Activated naive CD4-positive, alpha-beta T cell treated with anti-CD3 and anti-CD28 coated beads, Interleukin-2, amount 50 U/mL, for 72 hours (primary cell): ENCODE measurements at regions not wholly inside any gene's neighbourhood (a gene's known extent, or its start where the extent isn't known, plus 50 kb on each side); places are given as distances from the start of the nearest gene placed in this dataset.

Experiments
- ATAC-seq, 2 donors: fragments of 150-1000 bp; cut with Tn5 transposase; 2 replicates each; pipeline ENCODE4 v1.10.0; 2021; ENCODE audit warnings: mild to moderate bottlenecking in 2 of 2, moderate library complexity in 2 of 2
- DNase-seq, 2 donors: peaks; one replicate each; pipeline ENCODE4 v3.0.0; 2021 to 2022; ENCODE audit warnings: low spot score in 2 of 2
- H3K27ac Mint-ChIP-seq, 2 donors: one replicate each; pipeline ENCODE4 v1.8.0; 2022; ENCODE audit warnings: mild to moderate bottlenecking in 2 of 2, mixed read lengths in 2 of 2
- H3K36me3 Mint-ChIP-seq, 2 donors: one replicate each; pipeline ENCODE4 v1.8.0; 2022; ENCODE audit warnings: mixed read lengths in 2 of 2
- H3K9me3 Mint-ChIP-seq, 2 donors: one replicate each; pipeline ENCODE4 v1.8.0; 2022; ENCODE audit warnings: mixed read lengths in 2 of 2

GRCh38 chr10:25758511-25758910, 175.5 kb upstream of the MYO3A start:
- no peaks in the 10 kb centered on the region for H3K9me3 Mint-ChIP-seq
- no peaks in the 10 kb centered on the region for H3K36me3 Mint-ChIP-seq
- DNase-seq, result no peak
- no peak overlapping the region for H3K27ac Mint-ChIP-seq
- no peak for ATAC-seq

DNA sequence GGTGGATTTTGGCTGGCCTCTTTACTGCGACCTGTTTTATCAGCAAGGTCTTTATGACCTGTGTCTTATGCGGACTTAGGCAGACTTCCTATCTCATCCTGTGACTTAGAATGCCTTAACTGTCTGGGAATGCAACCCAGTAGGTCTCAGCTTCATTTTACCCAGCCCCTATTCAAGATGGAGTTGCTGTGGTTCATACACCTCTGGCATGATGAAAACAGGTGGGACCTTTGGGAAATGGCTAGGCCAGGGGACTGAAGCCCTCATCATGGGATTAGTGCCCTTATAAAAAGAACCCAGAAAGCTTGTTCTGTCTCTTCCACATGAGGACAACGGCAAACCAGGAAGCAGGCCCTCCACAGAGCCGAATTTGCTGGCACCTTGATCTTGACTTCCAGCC, 172.1 kb upstream of the MYO3A start:
- no peaks in the 10 kb centered on the region for H3K9me3 Mint-ChIP-seq
- H3K36me3 Mint-ChIP-seq, result no peaks in the 10 kb centered on the region
- DNase-seq, result no peak
- ATAC-seq, result no peak
- H3K27ac Mint-ChIP-seq, result no peak overlapping the region

GRCh38 chr10:25766213-25766612, 167.8 kb upstream of the MYO3A start:
- Mint-ChIP-seq H3K9me3 (no peaks in the 10 kb centered on the region), H3K36me3 (no peaks in the 10 kb centered on the region), H3K27ac (no peak overlapping the region)
- ATAC-seq (no peak), DNase-seq (no peak)

GRCh38 chr10:25766687-25767221, 167.3 kb upstream of the MYO3A start:
- ATAC-seq, result no peak
- Mint-ChIP-seq H3K27ac (no peak overlapping the region), H3K9me3 (no peaks in the 10 kb centered on the region), H3K36me3 (no peaks in the 10 kb centered on the region)
- DNase-seq, result no peak

DNA sequence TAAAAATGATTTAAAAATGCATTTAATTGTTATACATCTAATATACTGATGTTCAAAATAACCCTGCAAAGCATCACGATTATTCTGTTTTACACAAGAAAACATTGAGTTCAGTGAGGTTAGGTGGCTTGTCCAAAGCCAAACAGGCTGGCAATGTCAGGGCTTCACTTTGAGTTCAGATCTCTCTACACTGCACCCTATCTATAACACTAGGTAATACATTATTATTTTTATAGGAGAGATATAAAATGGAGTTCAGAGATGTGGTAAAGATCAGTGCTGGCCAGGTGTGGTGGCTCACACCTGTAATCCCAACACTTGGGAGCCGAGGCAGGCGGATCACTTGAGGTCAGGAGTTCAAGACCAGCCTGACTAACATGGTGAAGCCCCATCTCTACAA, 165.9 kb upstream of the MYO3A start:
- H3K36me3 Mint-ChIP-seq, result no peaks in the 10 kb centered on the region
- no peak overlapping the region for H3K27ac Mint-ChIP-seq
- no peaks in the 10 kb centered on the region for H3K9me3 Mint-ChIP-seq
- no peak for ATAC-seq
- no peak for DNase-seq

- peaks cover 0 to 3% of the 10 kb centered on the region in 2 donors for H3K9me3 Mint-ChIP-seq
- no peaks in the 10 kb centered on the region for H3K36me3 Mint-ChIP-seq
- DNase-seq, result no peak
- H3K27ac Mint-ChIP-seq, result no peak overlapping the region
- no peak for ATAC-seq
These were observed 155.4 kb upstream of the MYO3A start for GRCh38 chr10:25778646-25779045.

DNA sequence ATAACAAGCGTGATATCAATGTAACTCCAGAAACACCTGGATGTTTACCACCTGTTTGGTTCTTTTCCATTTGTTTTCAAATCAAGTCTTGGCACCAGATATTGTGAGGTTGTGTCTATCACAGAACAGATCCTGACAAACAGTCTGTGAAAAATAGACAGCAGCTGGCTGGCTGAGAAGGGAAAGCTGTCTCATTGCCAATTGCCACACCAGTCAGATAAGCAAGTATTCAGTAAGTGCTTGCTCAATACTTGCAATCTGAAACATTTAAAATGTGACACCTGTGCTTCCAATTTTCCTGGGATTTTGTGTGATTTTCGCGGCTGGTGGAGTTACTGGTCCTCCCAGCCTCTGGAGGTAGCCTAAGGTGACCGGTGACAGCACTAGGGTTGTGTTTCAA, 147.9 kb upstream of the MYO3A start:
- H3K9me3 Mint-ChIP-seq, result peaks cover 0 to 3% of the 10 kb centered on the region in 2 donors
- no peaks in the 10 kb centered on the region for H3K36me3 Mint-ChIP-seq
- DNase-seq (no peak), ATAC-seq (no peak)
- no peak overlapping the region for H3K27ac Mint-ChIP-seq

- ATAC-seq, result no peak
- Mint-ChIP-seq H3K36me3 (no peaks in the 10 kb centered on the region), H3K9me3 (peaks cover 0 to 4% of the 10 kb centered on the region in 2 donors), H3K27ac (no peak overlapping the region)
- DNase-seq, result no peak
These were observed 147.1 kb upstream of the MYO3A start for GRCh38 chr10:25786899-25787298.

GRCh38 chr10:25797888-25798429, 136.1 kb upstream of the MYO3A start:
- H3K9me3 Mint-ChIP-seq, result peaks cover 3 to 4% of the 10 kb centered on the region in 2 donors
- no peaks in the 10 kb centered on the region for H3K36me3 Mint-ChIP-seq

DNA sequence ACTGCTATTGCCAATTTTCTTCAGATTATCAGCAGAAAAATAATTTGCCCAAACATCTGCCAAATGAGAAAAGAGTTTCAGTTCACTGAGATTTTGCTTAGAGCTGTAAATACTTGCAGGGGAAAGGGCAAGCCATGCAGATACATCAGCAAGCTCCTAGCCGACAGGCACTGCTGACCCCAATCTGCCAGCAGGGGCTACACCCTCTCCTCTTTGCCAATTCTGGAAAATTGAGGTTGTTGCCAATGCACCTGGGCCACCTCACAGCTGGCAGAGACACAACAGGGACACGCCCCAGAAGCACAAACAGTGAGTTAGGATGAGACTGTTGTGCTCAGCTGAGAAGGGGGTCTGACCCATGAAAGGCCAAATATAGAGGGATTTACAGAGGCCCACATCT, 129.5 kb upstream of the MYO3A start:
- Mint-ChIP-seq H3K27ac (no peak overlapping the region), H3K9me3 (no peaks in the 10 kb centered on the region)
- no peak for ATAC-seq

More at GRCh38 chr10:25797888-25798429, 136.1 kb upstream of the MYO3A start:
- DNase-seq, result no peak
- ATAC-seq, result no peak
- no peak overlapping the region for H3K27ac Mint-ChIP-seq

GRCh38 chr10:25805986-25806385, 128.0 kb upstream of the MYO3A start:
- Mint-ChIP-seq H3K36me3 (no peaks in the 10 kb centered on the region), H3K9me3 (no peaks in the 10 kb centered on the region), H3K27ac (no peak overlapping the region)

More for the DNA sequence above, 129.5 kb upstream of the MYO3A start:
- no peak for DNase-seq
- no peaks in the 10 kb centered on the region for H3K36me3 Mint-ChIP-seq

GRCh38 chr10:25808372-25808771, 125.7 kb upstream of the MYO3A start:
- Mint-ChIP-seq H3K9me3 (no peaks in the 10 kb centered on the region), H3K27ac (no peak overlapping the region), H3K36me3 (no peaks in the 10 kb centered on the region)
- ATAC-seq (no peak), DNase-seq (no peak)

More at GRCh38 chr10:25805986-25806385, 128.0 kb upstream of the MYO3A start:
- no peak for DNase-seq
- ATAC-seq, result no peak

DNA sequence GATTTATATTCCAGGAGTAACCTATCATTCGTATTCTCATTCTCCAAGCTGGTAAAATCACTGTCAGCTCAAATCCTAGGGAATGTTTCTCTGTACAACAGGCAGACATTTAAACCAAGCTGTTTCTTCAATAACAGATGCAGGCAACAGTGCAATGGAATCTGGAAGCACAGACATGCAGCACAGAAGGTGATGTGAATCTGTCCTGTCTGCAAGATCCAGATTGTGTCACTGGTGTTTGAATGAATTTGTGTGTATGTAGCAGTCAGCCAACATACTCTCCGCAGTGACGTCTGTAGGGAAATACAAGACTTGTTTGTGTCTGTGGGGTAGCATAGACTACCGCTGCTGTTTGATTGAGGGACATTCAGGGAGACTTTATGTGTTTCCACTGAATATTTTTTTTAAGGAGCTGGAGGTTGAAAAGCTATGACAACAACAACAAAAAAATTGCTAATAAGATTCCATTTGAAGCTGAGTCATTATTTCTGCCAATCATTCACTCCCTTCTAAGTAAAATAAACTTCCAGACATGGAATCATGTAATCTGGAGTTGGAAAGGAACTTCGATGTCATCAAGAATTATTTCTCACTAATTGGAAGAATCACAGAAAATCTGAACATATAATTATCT, 122.9 kb upstream of the MYO3A start:
- Mint-ChIP-seq H3K27ac (no peak overlapping the region), H3K9me3 (peaks cover 0 to 4% of the 10 kb centered on the region in 2 donors), H3K36me3 (no peaks in the 10 kb centered on the region)
- DNase-seq, result no peak
- ATAC-seq, result no peak

GRCh38 chr10:25813511-25813910, 120.5 kb upstream of the MYO3A start:
- DNase-seq, result no peak
- Mint-ChIP-seq H3K9me3 (peaks cover 0 to 4% of the 10 kb centered on the region in 2 donors), H3K36me3 (no peaks in the 10 kb centered on the region), H3K27ac (no peak overlapping the region)
- no peak for ATAC-seq

DNA sequence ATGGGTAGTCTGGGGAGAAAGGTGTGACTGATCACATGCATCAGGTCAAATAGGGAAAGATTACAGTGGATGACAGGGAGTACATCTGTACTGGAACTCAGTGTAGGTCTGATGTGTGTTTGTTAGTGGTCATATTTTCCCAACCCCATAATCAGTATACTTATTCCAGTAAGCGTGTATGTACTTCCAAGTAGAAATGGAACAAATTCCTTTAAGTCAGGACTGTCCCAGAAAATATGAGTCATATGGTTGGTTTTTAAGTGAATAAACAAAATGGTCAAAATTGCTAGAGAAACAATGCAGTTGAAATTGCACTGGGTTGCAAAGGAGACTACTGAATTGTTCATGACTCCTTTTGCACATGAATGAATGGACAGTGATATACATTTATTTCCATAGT, 118.8 kb upstream of the MYO3A start:
- no peak overlapping the region for H3K27ac Mint-ChIP-seq
- H3K36me3 Mint-ChIP-seq, result no peaks in the 10 kb centered on the region
- ATAC-seq, result no peak
- H3K9me3 Mint-ChIP-seq, result peaks cover 0 to 4% of the 10 kb centered on the region in 2 donors
- no peak for DNase-seq

DNA sequence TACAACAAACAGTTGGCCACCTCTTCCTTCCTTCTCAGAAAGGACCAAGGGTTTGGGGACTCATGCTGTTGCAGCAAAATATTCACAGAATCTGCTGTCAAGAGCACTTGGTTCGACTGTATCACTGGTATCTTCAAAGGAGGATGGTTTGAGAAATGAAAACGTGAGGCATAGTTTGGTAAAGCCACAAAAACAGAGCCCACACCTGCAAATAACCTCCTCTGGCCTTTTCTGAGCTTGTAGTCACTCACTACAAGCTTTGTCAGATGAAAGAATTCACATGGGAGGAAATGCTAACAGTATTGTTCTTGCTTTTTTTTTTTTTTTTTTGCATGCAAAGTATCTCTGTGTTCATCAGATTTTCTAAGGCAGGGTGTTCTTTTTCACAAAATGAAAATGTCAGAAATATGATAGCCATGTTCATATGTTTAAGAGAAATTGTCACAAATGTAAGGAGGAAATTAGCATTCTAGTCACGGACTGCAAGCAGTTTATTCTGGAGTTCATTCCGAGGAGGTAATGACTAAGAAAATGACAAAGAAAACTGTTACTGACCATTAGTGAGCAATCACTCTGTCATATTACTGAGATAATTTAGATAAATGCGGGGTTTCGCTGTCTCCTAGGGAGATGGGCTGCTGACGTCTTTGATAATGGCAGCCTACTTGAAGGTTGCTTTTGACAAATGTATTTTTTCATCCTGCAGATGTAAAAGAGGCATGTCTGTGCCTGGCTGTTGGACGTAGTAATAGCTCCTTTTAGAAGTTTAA, 117.8 kb upstream of the MYO3A start:
- no peak for ATAC-seq
- no peak for DNase-seq
- H3K36me3 Mint-ChIP-seq, result no peaks in the 10 kb centered on the region
- H3K9me3 Mint-ChIP-seq, result peaks cover 0 to 4% of the 10 kb centered on the region in 2 donors
- H3K27ac Mint-ChIP-seq, result no peak overlapping the region

DNA sequence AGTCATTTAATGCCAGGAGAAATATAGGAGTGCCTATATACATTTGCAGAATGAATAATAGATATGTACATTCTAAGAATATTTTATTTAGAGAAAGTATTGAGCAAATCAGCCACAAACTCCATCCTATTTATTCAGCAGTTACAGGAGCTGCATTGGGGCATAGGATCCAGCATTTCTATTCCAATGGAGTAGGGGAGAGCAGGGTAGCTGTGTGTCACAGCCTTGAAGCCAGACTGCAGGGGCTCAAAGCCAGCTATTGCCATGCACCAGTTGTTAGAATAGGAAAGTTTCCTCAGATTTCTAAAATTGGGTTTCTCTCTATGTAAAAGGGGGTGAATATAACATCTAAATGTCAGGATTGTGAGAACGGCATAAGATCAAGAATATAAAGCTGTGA, 116.8 kb upstream of the MYO3A start:
- no peak overlapping the region for H3K27ac Mint-ChIP-seq
- DNase-seq, result no peak
- ATAC-seq, result no peak

More for the DNA sequence above, 116.8 kb upstream of the MYO3A start:
- H3K9me3 Mint-ChIP-seq, result peaks cover 0 to 4% of the 10 kb centered on the region in 2 donors
- H3K36me3 Mint-ChIP-seq, result no peaks in the 10 kb centered on the region
